Right lobe of liver (tissue), 4 donors: ENCODE measurements at regions not wholly inside any gene's neighbourhood (a gene's known extent, or its start where the extent isn't known, plus 50 kb on each side); places are given as distances from the start of the nearest gene placed in this dataset.

ENCODE experiments used
- CTCF ChIP-seq, 4 donors: fragments of 200-600 bp in 3 of 4; fragments of 450-650 bp in 1 of 4; IDR thresholded peaks; one replicate each; pipeline versions ENCODE4 v1.5.1 to v1.8.0; 2016 to 2022; ENCODE audit warnings: antibody characterized with exemption in 4 of 4, mild to moderate bottlenecking in 2 of 4
- POLR2A ChIP-seq: fragments of 450-650 bp; IDR thresholded peaks from one replicate; pipeline ENCODE4 v1.6.1; 2017; ENCODE audit warnings: antibody characterized with exemption, mild to moderate bottlenecking
- donor health status: DM: no; HTN: no; CAD: no.
- donor health status: DM: no; HTN: no; CAD: no.
- donor health status: DM: no; HTN: yes; CAD: no.

DNA sequence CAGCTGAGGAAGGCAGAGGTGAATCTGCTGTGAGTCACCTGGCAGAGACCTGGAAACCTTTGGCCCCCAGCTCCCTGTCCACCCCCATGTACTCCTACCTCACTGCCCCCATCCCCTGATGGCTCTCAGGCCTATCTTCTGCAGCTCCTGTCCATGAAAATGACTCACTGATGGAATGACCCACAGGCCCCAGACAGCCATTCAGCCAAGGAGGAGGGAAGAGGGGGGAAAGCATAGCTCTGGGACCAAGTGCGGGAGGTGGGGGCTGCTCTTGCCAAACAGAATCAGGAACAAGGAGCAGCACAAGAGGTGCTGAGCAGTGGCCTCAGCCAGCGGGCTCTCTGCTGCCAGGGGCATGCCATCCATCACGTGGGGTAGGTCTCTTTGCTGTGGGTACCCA lies 111.4 kb upstream of the C1QTNF9B start:
- TF ChIP-seq POLR2A (no peak), CTCF (IDR thresholded peaks at IDR 0.05) (no peak)
